DMS79 (cell line): ENCODE measurements at regions not wholly inside any gene's neighbourhood (a gene's known extent, or its start where the extent isn't known, plus 50 kb on each side); places are given as distances from the start of the nearest gene placed in this dataset.

ENCODE experiments used
- DNase-seq: peaks from one replicate; lab custom pipeline; 2025; lab: John Stamatoyannopoulos, UW

GRCh38 chr5:168228668-168229067 lies 62.8 kb upstream of the WWC1 start:
- no peak for DNase-seq

- no peak for DNase-seq
These were observed 57.3 kb upstream of the WWC1 start for GRCh38 chr5:168234133-168234532.

- no peak for DNase-seq
These were observed 53.0 kb upstream of the WWC1 start for GRCh38 chr5:168238463-168238862.

GRCh38 chr5:168239325-168239724 lies 52.1 kb upstream of the WWC1 start:
- DNase-seq: no peak
